GM12891 (cell line): ENCODE measurements at regions not wholly inside any gene's neighbourhood (a gene's known extent, or its start where the extent isn't known, plus 50 kb on each side); places are given as distances from the start of the nearest gene placed in this dataset.

Source experiments
- POLR2AphosphoS5 ChIP-seq: IDR thresholded peaks from 2 replicates; pipeline ENCODE4 v1.6.1; 2011; ENCODE audit warnings: low read depth, low read length, control low read depth
- POU2F2 ChIP-seq: IDR thresholded peaks from 2 replicates; pipeline ENCODE4 v1.6.1; 2011; ENCODE audit warnings: low read depth, mild to moderate bottlenecking, control low read depth, low read length, moderate library complexity
- TAF1 ChIP-seq: IDR thresholded peaks from 2 replicates; pipeline ENCODE4 v1.6.1; 2011; ENCODE audit warnings: low read depth, low read length, control low read depth

DNA sequence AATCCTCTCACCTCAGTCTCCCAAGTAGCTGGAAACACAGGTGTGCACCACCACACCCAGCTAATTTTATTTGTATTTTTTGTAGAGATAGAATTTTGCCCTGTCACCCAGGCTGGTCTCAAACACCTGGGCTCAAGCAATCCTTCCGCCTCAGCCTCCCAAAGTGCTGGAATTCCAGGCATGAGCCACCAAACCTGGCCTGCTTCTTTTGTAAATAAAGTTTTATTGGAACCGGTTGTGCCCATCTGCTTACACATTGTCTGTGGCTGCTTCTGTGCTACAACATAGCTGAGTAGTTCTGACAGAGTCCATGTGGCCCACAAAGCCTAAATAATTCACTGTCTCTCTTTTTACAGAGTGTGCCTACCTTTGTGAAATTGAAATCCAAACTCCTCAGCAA, 109.7 kb upstream of the NRSN1 start:
- no peak for TF ChIP-seq TAF1
- TF ChIP-seq POLR2AphosphoS5, result no peak
- no peak for TF ChIP-seq POU2F2
